ENCODE measurements at regions not wholly inside any gene's neighbourhood (a gene's known extent, or its start where the extent isn't known, plus 50 kb on each side); places are given as distances from the start of the nearest gene placed in this dataset.

- no peak for DNase-seq (ENCODE audit: low read depth in 2 of 2)
Observed at GRCh38 chr7:156480671-156481070, 159.9 kb upstream of the RNF32 start.

GRCh38 chr7:156479596-156479995 lies 161.0 kb upstream of the RNF32 start:
- DNase-seq (ENCODE audit: low read depth in 2 of 2): no peak

GRCh38 chr7:156478486-156478885 lies 162.1 kb upstream of the RNF32 start:
- no peak for DNase-seq (ENCODE audit: low read depth in 2 of 2)

- no peak for DNase-seq (ENCODE audit: low read depth in 2 of 2)
Observed at GRCh38 chr7:156475666-156476065, 164.9 kb upstream of the RNF32 start.

GRCh38 chr7:156475179-156475578 lies 165.4 kb upstream of the RNF32 start:
- DNase-seq (ENCODE audit: low read depth in 2 of 2): no peak

- DNase-seq (ENCODE audit: low read depth in 2 of 2): no peak
Observed at GRCh38 chr7:156474241-156474743, 166.3 kb upstream of the RNF32 start.

GRCh38 chr7:156473476-156474240 lies 166.9 kb upstream of the RNF32 start:
- DNase-seq (ENCODE audit: low read depth in 2 of 2): no peak

- DNase-seq (ENCODE audit: low read depth in 2 of 2): no peak
Observed at GRCh38 chr7:156472267-156472666, 168.3 kb upstream of the RNF32 start.

- DNase-seq (ENCODE audit: low read depth in 2 of 2): no peak
Observed at GRCh38 chr7:156470399-156471320, 169.9 kb upstream of the RNF32 start.

GRCh38 chr7:156466955-156467625 lies 173.5 kb upstream of the RNF32 start:
- no peak for DNase-seq (ENCODE audit: low read depth in 2 of 2)

- no peak for DNase-seq (ENCODE audit: low read depth in 2 of 2)
Observed at GRCh38 chr7:156466272-156466671, 174.3 kb upstream of the RNF32 start.

GRCh38 chr7:156465186-156465585 lies 175.4 kb upstream of the RNF32 start:
- no peak for DNase-seq (ENCODE audit: low read depth in 2 of 2)

GRCh38 chr7:156464339-156464738 lies 176.2 kb upstream of the RNF32 start:
- DNase-seq (ENCODE audit: low read depth in 2 of 2): no peak

- no peak for DNase-seq (ENCODE audit: low read depth in 2 of 2)
Observed at GRCh38 chr7:156463280-156463679, 177.3 kb upstream of the RNF32 start.

GRCh38 chr7:156461881-156462665 lies 178.5 kb upstream of the RNF32 start:
- no peak for DNase-seq (ENCODE audit: low read depth in 2 of 2)

GRCh38 chr7:156460858-156461627 lies 179.5 kb upstream of the RNF32 start:
- no peak for DNase-seq (ENCODE audit: low read depth in 2 of 2)

GRCh38 chr7:156459582-156459981 lies 181.0 kb upstream of the RNF32 start:
- no peak for DNase-seq (ENCODE audit: low read depth in 2 of 2)

GRCh38 chr7:156459067-156459466 lies 181.5 kb upstream of the RNF32 start:
- DNase-seq (ENCODE audit: low read depth in 2 of 2): no peak

- DNase-seq (ENCODE audit: low read depth in 2 of 2): no peak
Observed at GRCh38 chr7:156458011-156458410, 182.6 kb upstream of the RNF32 start.

GRCh38 chr7:156456503-156457115 lies 184.0 kb upstream of the RNF32 start:
- no peak for DNase-seq (ENCODE audit: low read depth in 2 of 2)
